ENCODE measurements at regions not wholly inside any gene's neighbourhood (a gene's known extent, or its start where the extent isn't known, plus 50 kb on each side); places are given as distances from the start of the nearest gene placed in this dataset.

GRCh38 chr6:127015858-127016257, 102.6 kb upstream of the RSPO3 start:
- TF ChIP-seq POLR2A (IDR thresholded peaks at IDR 0.05) (no peak), POLR2AphosphoS5 (IDR thresholded peaks at IDR 0.05) (no peak), CTCF (IDR thresholded peaks at IDR 0.05 in 8 of 11, conservative IDR thresholded peaks at IDR 0.05 in 3 of 11) (no peak)
- Histone ChIP-seq H3K27ac (no peak overlapping the region), H3K27me3 (replicated peaks in 1 of 7) (no peaks in the 10 kb centered on the region), H3K4me3 (no peak overlapping the region), H3K36me3 (no peaks in the 10 kb centered on the region), H3K4me1 (no peaks in the 10 kb centered on the region), H3K9me3 (no peaks in the 10 kb centered on the region)
- no peak for DNase-seq
- intact Hi-C loops (cut with DNase I; ENCODE audit: low total_unique reads) = no loop called here

GRCh38 chr6:127019828-127020227, 98.6 kb upstream of the RSPO3 start:
- TF ChIP-seq POLR2AphosphoS5 (IDR thresholded peaks at IDR 0.05) = no peak
- TF ChIP-seq POLR2A (IDR thresholded peaks at IDR 0.05) = no peak
- TF ChIP-seq CTCF (IDR thresholded peaks at IDR 0.05 in 8 of 11, conservative IDR thresholded peaks at IDR 0.05 in 3 of 11) = no peak
- Histone ChIP-seq H3K9me3 (no peaks in the 10 kb centered on the region), H3K4me3 (no peak overlapping the region), H3K27me3 (replicated peaks in 1 of 7) (no peaks in the 10 kb centered on the region), H3K4me1 (no peaks in the 10 kb centered on the region), H3K36me3 (no peaks in the 10 kb centered on the region), H3K27ac (no peak overlapping the region)
- DNase-seq = no peak
- intact Hi-C loops (cut with DNase I; ENCODE audit: low total_unique reads) = no loop called here
- 53 to 65% (median 59%) methylated on average over 1 of the region's 1 CpG for WGBS, 5 donors

- Histone ChIP-seq H3K4me1 (no peaks in the 10 kb centered on the region), H3K4me3 (no peak overlapping the region), H3K27me3 (replicated peaks in 1 of 7) (no peaks in the 10 kb centered on the region), H3K27ac (no peak overlapping the region), H3K9me3 (no peaks in the 10 kb centered on the region), H3K36me3 (no peaks in the 10 kb centered on the region)
- no peak for TF ChIP-seq POLR2A (IDR thresholded peaks at IDR 0.05)
- no peak for TF ChIP-seq POLR2AphosphoS5 (IDR thresholded peaks at IDR 0.05)
- TF ChIP-seq CTCF (IDR thresholded peaks at IDR 0.05 in 8 of 11, conservative IDR thresholded peaks at IDR 0.05 in 3 of 11) = no peak
- no peak for DNase-seq
- intact Hi-C loops (cut with DNase I; ENCODE audit: low total_unique reads) = no loop called here
- WGBS, 5 donors = 57 to 73% (median 64%) methylated on average over 7 of the region's 7 CpGs
Observed at GRCh38 chr6:127022302-127022701, 96.2 kb upstream of the RSPO3 start.

GRCh38 chr6:127023001-127023778, 95.3 kb upstream of the RSPO3 start:
- WGBS, 5 donors = 81 to 92% (median 88%) methylated on average over 1 of the region's 1 CpG
- intact Hi-C loops (cut with DNase I; ENCODE audit: low total_unique reads) = no loop called here
- TF ChIP-seq CTCF (IDR thresholded peaks at IDR 0.05 in 8 of 11, conservative IDR thresholded peaks at IDR 0.05 in 3 of 11) = no peak
- TF ChIP-seq POLR2AphosphoS5 (IDR thresholded peaks at IDR 0.05) = no peak
- TF ChIP-seq POLR2A (IDR thresholded peaks at IDR 0.05) = no peak
- Histone ChIP-seq H3K27ac (no peak overlapping the region), H3K36me3 (no peaks in the 10 kb centered on the region), H3K9me3 (no peaks in the 10 kb centered on the region), H3K27me3 (replicated peaks in 1 of 7) (no peaks in the 10 kb centered on the region), H3K4me3 (no peak overlapping the region), H3K4me1 (no peaks in the 10 kb centered on the region)
- DNase-seq = no peak

Data from spleen (tissue), 11 donors.